Calu3 (cell line): ENCODE measurements at regions not wholly inside any gene's neighbourhood (a gene's known extent, or its start where the extent isn't known, plus 50 kb on each side); places are given as distances from the start of the nearest gene placed in this dataset.

Experiments
- BruUV-seq: library from RNA; stranded (reverse); fragments of 400-500 nt; replicated peaks from 2 replicates; lab custom pipeline; 2021; lab: Mats Ljungman, UMichigan
- CTCF ChIA-PET: fragments of 300-600 bp; sonication (Branson Sonifier 250); formaldehyde crosslinking; loops from one replicate; lab custom pipeline; 2022; ENCODE audit warnings: antibody characterized with exemption; lab: Charles Lee
- DNase-seq: peaks from one replicate; pipeline ENCODE4 v3.0.0; 2022
- H3K27ac Mint-ChIP-seq: one replicate; pipeline ENCODE4 v1.8.0; 2022; ENCODE audit warnings: mixed read lengths; ENCODE audit not compliant: unreplicated experiment
- H3K27me3 Mint-ChIP-seq: one replicate; pipeline ENCODE4 v1.8.0; 2022; ENCODE audit warnings: mixed read lengths; ENCODE audit not compliant: unreplicated experiment
- H3K36me3 Mint-ChIP-seq: one replicate; pipeline ENCODE4 v1.8.0; 2022; ENCODE audit warnings: mild to moderate bottlenecking, moderate library complexity, mixed read lengths; ENCODE audit not compliant: insufficient read depth, unreplicated experiment
- H3K4me1 Mint-ChIP-seq: one replicate; pipeline ENCODE4 v1.8.0; 2022; ENCODE audit warnings: mild to moderate bottlenecking, low read depth, mixed read lengths; ENCODE audit not compliant: unreplicated experiment
- H3K4me3 Mint-ChIP-seq: one replicate; pipeline ENCODE4 v1.8.0; 2022; ENCODE audit warnings: mild to moderate bottlenecking, low read depth, moderate library complexity, mixed read lengths; ENCODE audit not compliant: unreplicated experiment
- H3K9me3 Mint-ChIP-seq: one replicate; pipeline ENCODE4 v1.8.0; 2022; ENCODE audit warnings: low read depth, mixed read lengths; ENCODE audit not compliant: unreplicated experiment
- CTCF ChIP-seq: fragments of 200-600 bp; IDR thresholded peaks from one replicate; pipeline ENCODE4 v1.8.0; 2022; ENCODE audit warnings: antibody characterized with exemption; ENCODE audit not compliant: unreplicated experiment
- intact Hi-C: fragments of 100-400 bp; cut with micrococcal nuclease; formaldehyde crosslinking; loops from one replicate; pipeline ENCODE4 v1.10.0; 2022; ENCODE audit not compliant: unreplicated experiment

GRCh38 chr1:73772941-73773340 lies 425.0 kb downstream of the LRRIQ3 start:
- intact Hi-C loops: no loop called here
- Mint-ChIP-seq H3K27me3 (no peaks in the 10 kb centered on the region), H3K36me3 (no peaks in the 10 kb centered on the region), H3K27ac (no peak overlapping the region), H3K4me3 (no peak overlapping the region), H3K4me1 (no peaks in the 10 kb centered on the region), H3K9me3 (no peaks in the 10 kb centered on the region)
- TF ChIP-seq CTCF: no peak
- BruUV-seq: no TSS peak
- CTCF ChIA-PET: no interaction called here
- DNase-seq: no peak

- no peak for TF ChIP-seq CTCF
- Mint-ChIP-seq H3K4me3 (no peak overlapping the region), H3K36me3 (no peaks in the 10 kb centered on the region), H3K4me1 (no peaks in the 10 kb centered on the region), H3K27ac (no peak overlapping the region), H3K9me3 (no peaks in the 10 kb centered on the region), H3K27me3 (no peaks in the 10 kb centered on the region)
- CTCF ChIA-PET: no interaction called here
- BruUV-seq: no TSS peak
- intact Hi-C loops: no loop called here
- DNase-seq: no peak
Observed at GRCh38 chr1:73771396-73771795, 426.6 kb downstream of the LRRIQ3 start.

- H3K27me3 Mint-ChIP-seq: no peaks in the 10 kb centered on the region
- no peaks in the 10 kb centered on the region for H3K4me1 Mint-ChIP-seq
- intact Hi-C loops: no loop called here
- DNase-seq: no peak
- CTCF ChIA-PET: no interaction called here
- H3K4me3 Mint-ChIP-seq: no peak overlapping the region
- H3K36me3 Mint-ChIP-seq: no peaks in the 10 kb centered on the region
- no TSS peak for BruUV-seq
- H3K27ac Mint-ChIP-seq: no peak overlapping the region
- no peak for TF ChIP-seq CTCF
- peaks cover 2% of the 10 kb centered on the region for H3K9me3 Mint-ChIP-seq
Observed at GRCh38 chr1:73770109-73770905, 427.7 kb downstream of the LRRIQ3 start.

GRCh38 chr1:73766786-73767348 lies 431.1 kb downstream of the LRRIQ3 start:
- Mint-ChIP-seq H3K27me3 (no peaks in the 10 kb centered on the region), H3K9me3 (peaks cover 2% of the 10 kb centered on the region), H3K27ac (no peak overlapping the region), H3K36me3 (no peaks in the 10 kb centered on the region), H3K4me1 (no peaks in the 10 kb centered on the region), H3K4me3 (no peak overlapping the region)
- TF ChIP-seq CTCF: no peak
- CTCF ChIA-PET: no interaction called here
- no TSS peak for BruUV-seq
- intact Hi-C loops: no loop called here
- DNase-seq: no peak
